OCI-LY1 (cell line): ENCODE measurements at regions not wholly inside any gene's neighbourhood (a gene's known extent, or its start where the extent isn't known, plus 50 kb on each side); places are given as distances from the start of the nearest gene placed in this dataset.

ENCODE experiments used
- H2AFZ ChIP-seq: fragments of 200-600 bp; sonication (generic), shearing (Covaris generic); 2 replicates; pipeline ENCODE4 v1.6.0; 2014; ENCODE audit warnings: antibody characterized with exemption, mild to moderate bottlenecking, low read length
- H3F3A ChIP-seq: fragments of 200-600 bp; sonication (generic), shearing (Covaris generic); 2 replicates; pipeline ENCODE4 v1.6.0; 2014; ENCODE audit warnings: mild to moderate bottlenecking, antibody characterized with exemption, low read length, moderate library complexity; ENCODE audit not compliant: insufficient read depth
- H3K27ac ChIP-seq: fragments of 200-600 bp; sonication (generic); 2 replicates; pipeline ENCODE4 v1.5.1; 2014; ENCODE audit warnings: low read length, mixed run types, mild to moderate bottlenecking, low read depth; ENCODE audit not compliant: poor library complexity, severe bottlenecking
- H3K27me3 ChIP-seq: fragments of 200-600 bp; sonication (generic); 2 replicates; pipeline ENCODE4 v1.6.0; 2014; ENCODE audit warnings: antibody characterized with exemption, mild to moderate bottlenecking, low read length, moderate library complexity; ENCODE audit not compliant: insufficient read depth
- H3K36me3 ChIP-seq: fragments of 200-600 bp; sonication (generic); 2 replicates; pipeline ENCODE4 v1.6.1; 2014; ENCODE audit warnings: mild to moderate bottlenecking, antibody characterized with exemption, low read length, moderate library complexity, mixed read lengths; ENCODE audit not compliant: insufficient read depth
- H3K4me1 ChIP-seq: fragments of 200-600 bp; sonication (generic); 2 replicates; pipeline ENCODE4 v1.5.1; 2014; ENCODE audit warnings: mild to moderate bottlenecking, low read length, moderate library complexity; ENCODE audit not compliant: insufficient read depth, severe bottlenecking
- H3K4me2 ChIP-seq: fragments of 200-600 bp; sonication (generic), shearing (Covaris generic); 2 replicates; pipeline ENCODE4 v1.6.1; 2014; ENCODE audit warnings: low read length
- H3K4me3 ChIP-seq: fragments of 200-600 bp; sonication (generic); 2 replicates; pipeline ENCODE4 v1.5.1; 2014; ENCODE audit warnings: low read length, low read depth, mild to moderate bottlenecking, mixed read lengths; ENCODE audit not compliant: poor library complexity, severe bottlenecking
- H3K79me2 ChIP-seq: fragments of 200-600 bp; shearing (Covaris generic); 2 replicates; pipeline ENCODE4 v1.6.1; 2016; ENCODE audit warnings: mixed run types, low read length, mixed read lengths; ENCODE audit not compliant: insufficient read depth
- H3K9ac ChIP-seq: fragments of 200-600 bp; sonication (generic), shearing (Covaris generic); 2 replicates; pipeline ENCODE4 v1.6.1; 2014; ENCODE audit warnings: mild to moderate bottlenecking, low read length, mixed read lengths
- H3K9me2 ChIP-seq: fragments of 200-600 bp; sonication (generic), shearing (Covaris generic); 2 replicates; pipeline ENCODE4 v1.6.1; 2014; ENCODE audit warnings: low read depth, mild to moderate bottlenecking, low read length, mixed read lengths
- H3K9me3 ChIP-seq: fragments of 200-600 bp; shearing (Covaris generic); 2 replicates; pipeline ENCODE4 v1.6.1; 2014; ENCODE audit warnings: low read length, mixed read lengths
- H4K20me1 ChIP-seq: fragments of 200-600 bp; sonication (generic), shearing (Covaris generic); 2 replicates; pipeline ENCODE4 v1.6.0; 2016; ENCODE audit warnings: mild to moderate bottlenecking, low read length; ENCODE audit not compliant: insufficient read depth
- CTCF ChIP-seq: fragments of 200-600 bp; sonication (generic), shearing (Covaris generic); IDR thresholded peaks from 2 replicates; pipeline ENCODE4 v1.5.1; 2017; ENCODE audit warnings: mild to moderate bottlenecking, antibody characterized with exemption, low read length, moderate library complexity, mixed read lengths
- EZH2 ChIP-seq: fragments of 200-600 bp; sonication (generic), shearing (Covaris generic); IDR thresholded peaks from 2 replicates; pipeline ENCODE4 v1.8.0; 2017; ENCODE audit warnings: borderline replicate concordance, mixed run types, mild to moderate bottlenecking, antibody characterized with exemption, low read length, moderate library complexity, mixed read lengths

- TF ChIP-seq EZH2, result no peak
- TF ChIP-seq CTCF, result no peak
- Histone ChIP-seq H3K27ac (no peak overlapping the region), H3K27me3 (no peaks in the 10 kb centered on the region), H3K36me3 (no peaks in the 10 kb centered on the region), H4K20me1 (no peaks in the 10 kb centered on the region), H3K4me1 (no peaks in the 10 kb centered on the region), H3K79me2 (no peaks in the 10 kb centered on the region), H3K4me2 (no peak overlapping the region), H2AFZ (no peak overlapping the region), H3F3A (no peaks in the 10 kb centered on the region), H3K9ac (no peak overlapping the region), H3K4me3 (no peak overlapping the region), H3K9me3 (no peaks in the 10 kb centered on the region), H3K9me2 (no peaks in the 10 kb centered on the region)
These were observed 1644.8 kb upstream of the PCDH7 start for GRCh38 chr4:29075366-29075765.

GRCh38 chr4:29079260-29079659 lies 1640.9 kb upstream of the PCDH7 start:
- no peak for TF ChIP-seq EZH2
- no peak for TF ChIP-seq CTCF
- H3K4me1 ChIP-seq, result peaks cover 2% of the 10 kb centered on the region
- no peaks in the 10 kb centered on the region for H3F3A ChIP-seq
- H3K79me2 ChIP-seq, result no peaks in the 10 kb centered on the region
- H3K9ac ChIP-seq, result no peak overlapping the region
- H3K27ac ChIP-seq, result no peak overlapping the region
- no peak overlapping the region for H3K4me3 ChIP-seq
- no peaks in the 10 kb centered on the region for H3K27me3 ChIP-seq
- H3K9me2 ChIP-seq, result no peaks in the 10 kb centered on the region
- H3K36me3 ChIP-seq, result no peaks in the 10 kb centered on the region
- H3K4me2 ChIP-seq, result no peak overlapping the region
- H2AFZ ChIP-seq, result no peak overlapping the region
- H3K9me3 ChIP-seq, result no peaks in the 10 kb centered on the region
- no peaks in the 10 kb centered on the region for H4K20me1 ChIP-seq

- TF ChIP-seq CTCF (no peak), EZH2 (no peak)
- no peak overlapping the region for H3K4me3 ChIP-seq
- no peak overlapping the region for H3K27ac ChIP-seq
- H3K27me3 ChIP-seq, result no peaks in the 10 kb centered on the region
- no peak overlapping the region for H3K9ac ChIP-seq
- no peaks in the 10 kb centered on the region for H3K9me2 ChIP-seq
- no peak overlapping the region for H3K4me2 ChIP-seq
- H3F3A ChIP-seq, result no peaks in the 10 kb centered on the region
- no peaks in the 10 kb centered on the region for H4K20me1 ChIP-seq
- H3K79me2 ChIP-seq, result no peaks in the 10 kb centered on the region
- H3K9me3 ChIP-seq, result no peaks in the 10 kb centered on the region
- H2AFZ ChIP-seq, result no peak overlapping the region
- peaks cover 7% of the 10 kb centered on the region for H3K4me1 ChIP-seq
- H3K36me3 ChIP-seq, result no peaks in the 10 kb centered on the region
These were observed 1638.8 kb upstream of the PCDH7 start for GRCh38 chr4:29081234-29081955.
